ENCODE measurements at regions not wholly inside any gene's neighbourhood (a gene's known extent, or its start where the extent isn't known, plus 50 kb on each side); places are given as distances from the start of the nearest gene placed in this dataset.

- no peak for TF ChIP-seq CSRNP3 (CRISPR knock-in tag; IDR thresholded peaks at IDR 0.05)
- TF ChIP-seq, protein P1, sequence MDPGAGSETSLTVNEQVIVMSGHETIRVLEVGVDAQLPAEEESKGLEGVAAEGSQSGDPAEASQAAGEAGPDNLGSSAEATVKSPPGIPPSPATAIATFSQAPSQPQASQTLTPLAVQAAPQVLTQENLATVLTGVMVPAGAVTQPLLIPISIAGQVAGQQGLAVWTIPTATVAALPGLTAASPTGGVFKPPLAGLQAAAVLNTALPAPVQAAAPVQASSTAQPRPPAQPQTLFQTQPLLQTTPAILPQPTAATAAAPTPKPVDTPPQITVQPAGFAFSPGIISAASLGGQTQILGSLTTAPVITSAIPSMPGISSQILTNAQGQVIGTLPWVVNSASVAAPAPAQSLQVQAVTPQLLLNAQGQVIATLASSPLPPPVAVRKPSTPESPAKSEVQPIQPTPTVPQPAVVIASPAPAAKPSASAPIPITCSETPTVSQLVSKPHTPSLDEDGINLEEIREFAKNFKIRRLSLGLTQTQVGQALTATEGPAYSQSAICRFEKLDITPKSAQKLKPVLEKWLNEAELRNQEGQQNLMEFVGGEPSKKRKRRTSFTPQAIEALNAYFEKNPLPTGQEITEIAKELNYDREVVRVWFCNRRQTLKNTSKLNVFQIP (CRISPR knock-in tag; IDR thresholded peaks at IDR 0.05; ENCODE audit: borderline replicate concordance, low read depth), result no peak
- TF ChIP-seq BACH2 (CRISPR knock-in tag; IDR thresholded peaks at IDR 0.05; ENCODE audit: borderline replicate concordance), result no peak
- TF ChIP-seq RARB (CRISPR knock-in tag; IDR thresholded peaks at IDR 0.05), result no peak
- no peak for TF ChIP-seq ARNTL (CRISPR knock-in tag; IDR thresholded peaks at IDR 0.05; ENCODE audit: borderline replicate concordance, low read depth)
- TF ChIP-seq ESRRG (CRISPR knock-in tag; IDR thresholded peaks at IDR 0.05), result no peak
- no peak for ATAC-seq
Observed at GRCh38 chr6:86791476-86791875, 145.9 kb upstream of the HTR1E start.

DNA sequence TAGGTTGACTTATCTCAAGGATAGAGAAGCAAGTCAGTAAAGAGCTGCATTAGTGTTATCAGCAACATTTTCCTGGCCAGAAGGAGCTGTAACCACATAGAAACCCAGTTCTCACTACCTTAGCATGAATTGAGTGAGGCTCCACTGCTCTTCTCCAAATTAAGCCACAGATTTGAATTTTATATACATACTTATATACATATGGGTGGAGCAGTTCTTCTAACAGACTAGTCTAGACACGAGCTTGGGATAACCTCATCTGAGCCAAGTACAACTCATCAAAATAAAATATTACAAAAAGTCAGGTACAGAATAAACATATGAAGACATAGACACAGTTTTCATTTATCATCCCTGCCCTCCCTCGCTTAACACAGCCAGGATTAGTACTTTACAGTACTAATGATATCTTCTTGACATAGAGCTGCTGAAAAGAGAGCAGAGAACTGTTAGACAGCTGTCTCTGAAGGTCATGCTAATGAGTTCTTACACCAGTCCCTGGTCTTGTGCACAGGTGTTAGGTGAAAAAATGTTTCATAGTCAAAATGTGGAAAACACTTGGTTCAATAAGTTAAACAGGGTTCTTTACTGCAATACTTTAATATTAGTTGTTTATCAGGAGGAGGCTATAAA lies 147.4 kb upstream of the HTR1E start:
- ATAC-seq, result no peak
- no peak for TF ChIP-seq PATZ1 (CRISPR knock-in tag; IDR thresholded peaks at IDR 0.05; ENCODE audit: borderline replicate concordance)
- no peak for TF ChIP-seq ARNTL (CRISPR knock-in tag; IDR thresholded peaks at IDR 0.05; ENCODE audit: borderline replicate concordance, low read depth)
- no peak for TF ChIP-seq ZNF8 (CRISPR knock-in tag; IDR thresholded peaks at IDR 0.05)
- TF ChIP-seq SNAI2 (CRISPR knock-in tag; IDR thresholded peaks at IDR 0.05), result no peak
- no peak for TF ChIP-seq BACH2 (CRISPR knock-in tag; IDR thresholded peaks at IDR 0.05; ENCODE audit: borderline replicate concordance)
- no peak for TF ChIP-seq TCF4 (CRISPR knock-in tag; IDR thresholded peaks at IDR 0.05; ENCODE audit: borderline replicate concordance)
- TF ChIP-seq ESRRG (CRISPR knock-in tag; IDR thresholded peaks at IDR 0.05), result no peak
- no peak for TF ChIP-seq PPARA (CRISPR knock-in tag; IDR thresholded peaks at IDR 0.05; ENCODE audit: borderline replicate concordance)
- TF ChIP-seq CSDC2 (CRISPR knock-in tag; IDR thresholded peaks at IDR 0.05), result no peak
- TF ChIP-seq, protein P1 (CRISPR knock-in tag; IDR thresholded peaks at IDR 0.05; ENCODE audit: borderline replicate concordance, low read depth), result no peak
- TF ChIP-seq TOX (CRISPR knock-in tag; IDR thresholded peaks at IDR 0.05; ENCODE audit: borderline replicate concordance), result no peak
- no peak for TF ChIP-seq ZFP30 (CRISPR knock-in tag; IDR thresholded peaks at IDR 0.05)
- no peak for TF ChIP-seq ZC3H10 (CRISPR knock-in tag; IDR thresholded peaks at IDR 0.05)
- no peak for TF ChIP-seq OSR1 (CRISPR knock-in tag; IDR thresholded peaks at IDR 0.05)
- TF ChIP-seq ISL1 (CRISPR knock-in tag; IDR thresholded peaks at IDR 0.05), result no peak
- TF ChIP-seq CSRNP3 (CRISPR knock-in tag; IDR thresholded peaks at IDR 0.05), result no peak
- TF ChIP-seq ZFP3 (CRISPR knock-in tag; IDR thresholded peaks at IDR 0.05), result no peak
- TF ChIP-seq ZNF565 (CRISPR knock-in tag; conservative IDR thresholded peaks at IDR 0.05; ENCODE audit: low read depth), result no peak
- TF ChIP-seq CREB5 (CRISPR knock-in tag; IDR thresholded peaks at IDR 0.05; ENCODE audit: low read depth), result no peak

DNA sequence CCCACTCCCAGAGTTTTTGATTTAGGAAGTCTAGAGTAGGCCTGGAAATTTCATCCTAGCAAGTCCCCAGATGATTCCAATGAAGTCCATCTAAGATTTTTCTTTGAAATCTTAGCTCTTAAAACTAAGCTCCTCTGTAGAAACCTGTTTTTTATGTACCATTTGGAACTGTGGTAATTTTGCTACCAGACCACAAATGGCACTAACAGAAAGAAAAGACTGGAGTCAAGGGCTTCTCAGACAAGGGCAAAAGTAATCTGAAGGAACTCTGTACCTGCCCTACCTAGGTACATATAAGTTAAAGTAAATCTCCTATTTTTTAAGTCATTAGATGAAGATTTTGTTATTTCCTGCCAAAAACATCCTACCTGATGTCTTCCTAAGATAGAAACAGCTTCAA lies 155.0 kb upstream of the HTR1E start:
- no peak for ATAC-seq
- TF ChIP-seq ZNF8 (CRISPR knock-in tag; IDR thresholded peaks at IDR 0.05) (no peak), ZC3H10 (CRISPR knock-in tag; IDR thresholded peaks at IDR 0.05) (no peak), ZFP3 (CRISPR knock-in tag; IDR thresholded peaks at IDR 0.05) (no peak), CSDC2 (CRISPR knock-in tag; IDR thresholded peaks at IDR 0.05) (no peak)
- TF ChIP-seq, protein P1 (CRISPR knock-in tag; IDR thresholded peaks at IDR 0.05; ENCODE audit: borderline replicate concordance, low read depth), result no peak

Measured in SK-N-SH treated with all-trans-retinoic acid at 6 μM for 48 hours (cell line).